Body of pancreas (tissue), 4 donors: ENCODE measurements at regions not wholly inside any gene's neighbourhood (a gene's known extent, or its start where the extent isn't known, plus 50 kb on each side); places are given as distances from the start of the nearest gene placed in this dataset.

Experiments
- CTCF ChIP-seq, 7 experiments: fragments of 450-650 bp in 4 of 7; fragments of 200-600 bp in 3 of 7; sonication (generic) in 3 of 7; IDR thresholded peaks; one replicate each; pipeline ENCODE4 v1.5.1; 2016 to 2019; ENCODE audit warnings: antibody characterized with exemption in 7 of 7
- POLR2A ChIP-seq, 3 donors: fragments of 450-650 bp; IDR thresholded peaks; one replicate each; pipeline ENCODE4 v1.6.1; 2016; ENCODE audit warnings: antibody characterized with exemption in 3 of 3, mild to moderate bottlenecking in 2 of 3

GRCh38 chr7:85343484-85343883 lies 156.6 kb upstream of the SEMA3D start:
- TF ChIP-seq CTCF (IDR thresholded peaks at IDR 0.05) (no peak), POLR2A (IDR thresholded peaks at IDR 0.05) (no peak)
